Endothelial cell of umbilical vein (primary cell): ENCODE measurements at regions not wholly inside any gene's neighbourhood (a gene's known extent, or its start where the extent isn't known, plus 50 kb on each side); places are given as distances from the start of the nearest gene placed in this dataset.

Source experiments
- BruUV-seq: library from RNA; stranded (reverse); fragments of 400-500 nt; replicated peaks from 2 replicates; lab custom pipeline; 2021; lab: Mats Ljungman, UMichigan
- CTCF ChIA-PET: fragments of 300-600, 350-600 bp; sonication (Branson Sonifier 250); formaldehyde crosslinking; loops from one replicate; lab custom pipeline; 2021; ENCODE audit warnings: antibody characterized with exemption, inconsistent platforms; lab: Charles Lee
- POLR2A ChIA-PET: fragments of 300-600, 350-600 bp; sonication (Branson Sonifier 250); formaldehyde crosslinking; loops from one replicate; lab custom pipeline; 2021; ENCODE audit warnings: antibody characterized with exemption, inconsistent platforms; lab: Charles Lee
- DNase-seq: peaks from one replicate; pipeline ENCODE4 v3.0.0-alpha.2; 2011; ENCODE audit warnings: low read depth, low spot score
- FAIRE-seq: peaks from 2 replicates; lab custom pipeline; 2011; peaks lifted over from hg19 to GRCh38; lab: Jason Lieb, UNC
- H2AFZ ChIP-seq: 2 replicates; pipeline ENCODE4 v1.6.0; 2012; ENCODE audit warnings: low read depth, low read length, control low read depth, inconsistent platforms
- H3K27ac ChIP-seq: 2 replicates; pipeline ENCODE4 v1.5.1; 2011; ENCODE audit warnings: low read depth, mild to moderate bottlenecking, control low read depth, low read length, moderate library complexity; ENCODE audit not compliant: insufficient read depth
- H3K27me3 ChIP-seq, 2 experiments: 2 replicates each; pipeline versions ENCODE4 v1.6.0 to v1.6.1; 2011; ENCODE audit warnings: low read length in 2 of 2, mixed read lengths in 1 of 2; ENCODE audit not compliant: control insufficient read depth in 2 of 2, insufficient read depth in 2 of 2
- H3K36me3 ChIP-seq, 2 experiments: 2 replicates in 1 of 2; 3 replicates in 1 of 2; pipeline ENCODE4 v1.5.1; 2011; ENCODE audit warnings: low read length in 2 of 2, mild to moderate bottlenecking in 1 of 2, moderate library complexity in 1 of 2; ENCODE audit not compliant: control insufficient read depth in 2 of 2, insufficient read depth in 2 of 2; ENCODE audit errors: extremely low read depth in 1 of 2
- H3K4me1 ChIP-seq: 3 replicates; pipeline ENCODE4 v1.5.1; 2011; ENCODE audit warnings: mild to moderate bottlenecking, low read length; ENCODE audit not compliant: control insufficient read depth, insufficient read depth; ENCODE audit errors: extremely low read depth
- H3K4me2 ChIP-seq: 2 replicates; pipeline ENCODE4 v1.6.1; 2011; ENCODE audit warnings: low read length, control low read depth, mixed read lengths; ENCODE audit not compliant: insufficient read depth
- H3K4me3 ChIP-seq, 3 experiments: fragments of 200-600 bp in 1 of 3; sonication (generic), shearing (Covaris generic) in 1 of 3; replicated peaks in 1 of 3; 2 replicates each; pipeline ENCODE4 v1.5.1; 2011 to 2016; ENCODE audit warnings: control low read depth in 3 of 3, low read length in 3 of 3, mild to moderate bottlenecking in 2 of 3, inconsistent platforms in 1 of 3, low read depth in 1 of 3, moderate library complexity in 1 of 3; ENCODE audit not compliant: insufficient read depth in 1 of 3
- H3K79me2 ChIP-seq: 2 replicates; pipeline ENCODE4 v1.6.0; 2012; ENCODE audit warnings: low read length, inconsistent platforms; ENCODE audit not compliant: control insufficient read depth, insufficient read depth
- H3K9ac ChIP-seq: replicated peaks from 2 replicates; pipeline ENCODE3; 2011; ENCODE audit warnings: low read length, control low read depth; ENCODE audit not compliant: insufficient read depth; ENCODE audit errors: extremely low read depth
- H3K9me1 ChIP-seq: replicated peaks from 3 replicates; pipeline ENCODE4 v1.6.0; 2011; ENCODE audit warnings: mild to moderate bottlenecking, low read length; ENCODE audit not compliant: control insufficient read depth, insufficient read depth; ENCODE audit errors: extremely low read depth
- H3K9me3 ChIP-seq: replicated peaks from 2 replicates; pipeline ENCODE4 v1.5.1; 2012; ENCODE audit warnings: low read length, inconsistent platforms; ENCODE audit not compliant: control insufficient read depth, insufficient read depth
- H4K20me1 ChIP-seq: replicated peaks from 2 replicates; pipeline ENCODE3; 2011; ENCODE audit warnings: mild to moderate bottlenecking, low read length; ENCODE audit not compliant: control insufficient read depth, insufficient read depth; ENCODE audit errors: extremely low read depth
- EZH2 ChIP-seq: IDR thresholded peaks from 2 replicates; pipeline ENCODE4 v1.6.1; 2012; ENCODE audit warnings: borderline replicate concordance, low read depth, mild to moderate bottlenecking, moderate library complexity, low read length, inconsistent platforms; ENCODE audit not compliant: severe bottlenecking
- FOS ChIP-seq: IDR thresholded peaks from 2 replicates; pipeline ENCODE4 v1.6.1; 2011; ENCODE audit warnings: mild to moderate bottlenecking, low read length, moderate library complexity, borderline replicate concordance; ENCODE audit not compliant: insufficient read depth
- GATA2 ChIP-seq: IDR thresholded peaks from 2 replicates; pipeline ENCODE4 v1.7.0; 2011; ENCODE audit warnings: low read depth, mild to moderate bottlenecking, moderate library complexity, mixed read lengths, low read length; ENCODE audit not compliant: insufficient read length, insufficient read depth
- JUN ChIP-seq: IDR thresholded peaks from 2 replicates; pipeline ENCODE4 v1.6.1; 2011; ENCODE audit warnings: borderline replicate concordance, low read depth; ENCODE audit not compliant: insufficient read length, insufficient read depth
- MYC ChIP-seq: IDR thresholded peaks from one replicate; pipeline ENCODE4 v1.6.1; 2011; ENCODE audit warnings: mild to moderate bottlenecking, low read depth, low read length
- POLR2A ChIP-seq: IDR thresholded peaks from 2 replicates; pipeline ENCODE4 v1.6.1; 2012; ENCODE audit warnings: low read depth, mild to moderate bottlenecking, control low read depth, low read length
- POLR2AphosphoS5 ChIP-seq: IDR thresholded peaks from 2 replicates; pipeline ENCODE4 v1.6.1; 2012; ENCODE audit warnings: low read depth, mild to moderate bottlenecking, control low read depth, low read length, moderate library complexity; ENCODE audit not compliant: insufficient read depth
- dilution Hi-C: fragments of 300-500 bp; cut with MboI; formaldehyde crosslinking; loops from one replicate; pipeline ENCODE4 v1.15.0; 2019; ENCODE audit warnings: low sequenced_read_pairs; ENCODE audit not compliant: extremely low pct_ligation_motif_present
- intact Hi-C: fragments of 100-400 bp; cut with micrococcal nuclease; formaldehyde crosslinking; loops from one replicate; pipeline ENCODE4 v1.10.0; 2022
- TF ChIP-seq, protein P1 (sequence below): IDR thresholded peaks from 2 replicates; pipeline ENCODE4 v1.6.1; 2011; ENCODE audit not compliant: insufficient read depth, insufficient read length
- TF ChIP-seq, protein P2 (sequence below), 2 donors: IDR thresholded peaks; 1 replicate in 1 of 2; 2 replicates in 1 of 2; pipeline ENCODE4 v1.5.1; 2011; ENCODE audit warnings: low read length in 2 of 2, mild to moderate bottlenecking in 2 of 2, moderate library complexity in 2 of 2, control low read depth in 1 of 2, inconsistent platforms in 1 of 2, low read depth in 1 of 2; ENCODE audit not compliant: insufficient read depth in 1 of 2; ENCODE audit errors: extremely low read depth in 1 of 2

DNA sequence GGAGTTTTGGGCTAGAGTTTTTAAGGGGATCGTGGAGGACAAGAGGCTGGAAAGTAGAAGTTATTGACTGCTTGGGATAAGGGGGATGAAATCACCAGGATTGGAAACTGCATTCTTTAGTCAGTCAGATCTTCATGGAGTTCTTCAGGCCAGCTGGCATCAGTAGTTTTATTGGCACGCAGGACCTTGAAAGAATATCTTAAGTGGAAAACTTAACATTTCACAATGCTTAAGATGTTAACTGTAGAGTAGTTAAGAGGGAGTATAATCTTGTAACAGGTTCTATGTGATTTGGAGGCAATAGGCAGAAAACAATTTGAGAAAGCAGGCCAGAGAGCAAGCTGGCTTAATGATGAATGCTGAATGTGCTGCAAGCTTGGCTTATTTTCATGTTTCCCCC is 300.4 kb upstream of the KCNH7 start:
- H3K9me3 ChIP-seq = no peaks in the 10 kb centered on the region
- FAIRE-seq = no peak
- TF ChIP-seq GATA2 = no peak
- TF ChIP-seq, protein P1, sequence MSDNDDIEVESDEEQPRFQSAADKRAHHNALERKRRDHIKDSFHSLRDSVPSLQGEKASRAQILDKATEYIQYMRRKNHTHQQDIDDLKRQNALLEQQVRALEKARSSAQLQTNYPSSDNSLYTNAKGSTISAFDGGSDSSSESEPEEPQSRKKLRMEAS = no peak
- TF ChIP-seq POLR2A = no peak
- TF ChIP-seq MYC = no peak
- no peak for TF ChIP-seq EZH2
- TF ChIP-seq JUN = no peak
- no peak for TF ChIP-seq POLR2AphosphoS5
- TF ChIP-seq, protein P2, sequence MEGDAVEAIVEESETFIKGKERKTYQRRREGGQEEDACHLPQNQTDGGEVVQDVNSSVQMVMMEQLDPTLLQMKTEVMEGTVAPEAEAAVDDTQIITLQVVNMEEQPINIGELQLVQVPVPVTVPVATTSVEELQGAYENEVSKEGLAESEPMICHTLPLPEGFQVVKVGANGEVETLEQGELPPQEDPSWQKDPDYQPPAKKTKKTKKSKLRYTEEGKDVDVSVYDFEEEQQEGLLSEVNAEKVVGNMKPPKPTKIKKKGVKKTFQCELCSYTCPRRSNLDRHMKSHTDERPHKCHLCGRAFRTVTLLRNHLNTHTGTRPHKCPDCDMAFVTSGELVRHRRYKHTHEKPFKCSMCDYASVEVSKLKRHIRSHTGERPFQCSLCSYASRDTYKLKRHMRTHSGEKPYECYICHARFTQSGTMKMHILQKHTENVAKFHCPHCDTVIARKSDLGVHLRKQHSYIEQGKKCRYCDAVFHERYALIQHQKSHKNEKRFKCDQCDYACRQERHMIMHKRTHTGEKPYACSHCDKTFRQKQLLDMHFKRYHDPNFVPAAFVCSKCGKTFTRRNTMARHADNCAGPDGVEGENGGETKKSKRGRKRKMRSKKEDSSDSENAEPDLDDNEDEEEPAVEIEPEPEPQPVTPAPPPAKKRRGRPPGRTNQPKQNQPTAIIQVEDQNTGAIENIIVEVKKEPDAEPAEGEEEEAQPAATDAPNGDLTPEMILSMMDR (IDR thresholded peaks at IDR 0.05; ENCODE audit: extremely low read depth in 1 of 2, insufficient read depth in 1 of 2, low read depth in 1 of 2, low read length in 2 of 2) = no peak
- TF ChIP-seq FOS = no peak
- CTCF ChIA-PET = interaction anchor here (1.2 to 1.5 kb wide), 3 partner anchors 10 to 44 kb away, joined by 3 read pairs; no protein-coding TSS in a partner anchor
- no peak overlapping the region for H2AFZ ChIP-seq
- no peaks in the 10 kb centered on the region for H4K20me1 ChIP-seq
- H3K36me3 ChIP-seq = no peaks in the 10 kb centered on the region
- H3K79me2 ChIP-seq = no peaks in the 10 kb centered on the region
- H3K9ac ChIP-seq = no peak overlapping the region
- H3K4me1 ChIP-seq = no peaks in the 10 kb centered on the region
- BruUV-seq = no TSS peak
- DNase-seq = no peak
- H3K9me1 ChIP-seq = no peaks in the 10 kb centered on the region
- POLR2A ChIA-PET = no interaction called here
- intact Hi-C loops (no loop called here), dilution Hi-C loops (no loop called here)
- no peaks in the 10 kb centered on the region for H3K27me3 ChIP-seq
- no peak overlapping the region for H3K27ac ChIP-seq
- H3K4me2 ChIP-seq = no peak overlapping the region
- H3K4me3 ChIP-seq = no peak overlapping the region
